ENCODE measurements at regions not wholly inside any gene's neighbourhood (a gene's known extent, or its start where the extent isn't known, plus 50 kb on each side); places are given as distances from the start of the nearest gene placed in this dataset.

DNA sequence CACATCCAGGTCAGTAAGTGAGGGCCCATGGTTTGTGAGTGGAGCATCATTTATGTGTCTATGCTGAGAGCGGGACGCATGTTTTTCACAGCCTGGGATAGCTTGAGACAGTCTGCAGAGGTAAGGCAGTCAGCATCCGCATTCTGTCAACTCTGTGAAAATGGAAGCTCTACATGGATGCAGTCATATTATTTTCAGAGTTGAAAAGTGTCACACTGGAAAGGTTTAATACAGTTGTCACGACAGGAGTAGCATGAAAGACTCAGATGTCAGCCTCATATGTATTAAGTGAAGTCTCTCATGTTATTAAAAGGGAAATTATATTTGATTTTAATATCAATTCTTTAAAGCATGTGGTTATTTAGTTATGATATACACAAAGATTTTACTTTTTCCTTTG is 436.9 kb upstream of the GYPC start:
- TF ChIP-seq HCFC1 (IDR thresholded peaks at IDR 0.05; ENCODE audit: low read length) = no peak
- TF ChIP-seq CHD2 (IDR thresholded peaks at IDR 0.05; ENCODE audit: borderline replicate concordance, low read depth, low read length) = no peak
- TF ChIP-seq, protein P1, sequence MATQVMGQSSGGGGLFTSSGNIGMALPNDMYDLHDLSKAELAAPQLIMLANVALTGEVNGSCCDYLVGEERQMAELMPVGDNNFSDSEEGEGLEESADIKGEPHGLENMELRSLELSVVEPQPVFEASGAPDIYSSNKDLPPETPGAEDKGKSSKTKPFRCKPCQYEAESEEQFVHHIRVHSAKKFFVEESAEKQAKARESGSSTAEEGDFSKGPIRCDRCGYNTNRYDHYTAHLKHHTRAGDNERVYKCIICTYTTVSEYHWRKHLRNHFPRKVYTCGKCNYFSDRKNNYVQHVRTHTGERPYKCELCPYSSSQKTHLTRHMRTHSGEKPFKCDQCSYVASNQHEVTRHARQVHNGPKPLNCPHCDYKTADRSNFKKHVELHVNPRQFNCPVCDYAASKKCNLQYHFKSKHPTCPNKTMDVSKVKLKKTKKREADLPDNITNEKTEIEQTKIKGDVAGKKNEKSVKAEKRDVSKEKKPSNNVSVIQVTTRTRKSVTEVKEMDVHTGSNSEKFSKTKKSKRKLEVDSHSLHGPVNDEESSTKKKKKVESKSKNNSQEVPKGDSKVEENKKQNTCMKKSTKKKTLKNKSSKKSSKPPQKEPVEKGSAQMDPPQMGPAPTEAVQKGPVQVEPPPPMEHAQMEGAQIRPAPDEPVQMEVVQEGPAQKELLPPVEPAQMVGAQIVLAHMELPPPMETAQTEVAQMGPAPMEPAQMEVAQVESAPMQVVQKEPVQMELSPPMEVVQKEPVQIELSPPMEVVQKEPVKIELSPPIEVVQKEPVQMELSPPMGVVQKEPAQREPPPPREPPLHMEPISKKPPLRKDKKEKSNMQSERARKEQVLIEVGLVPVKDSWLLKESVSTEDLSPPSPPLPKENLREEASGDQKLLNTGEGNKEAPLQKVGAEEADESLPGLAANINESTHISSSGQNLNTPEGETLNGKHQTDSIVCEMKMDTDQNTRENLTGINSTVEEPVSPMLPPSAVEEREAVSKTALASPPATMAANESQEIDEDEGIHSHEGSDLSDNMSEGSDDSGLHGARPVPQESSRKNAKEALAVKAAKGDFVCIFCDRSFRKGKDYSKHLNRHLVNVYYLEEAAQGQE (IDR thresholded peaks at IDR 0.05; ENCODE audit: low read depth, low read length) = no peak
- no peak for TF ChIP-seq EZH2 (IDR thresholded peaks at IDR 0.05; ENCODE audit: borderline replicate concordance, control insufficient read depth, low read depth, low read length)
- TF ChIP-seq, protein P2, sequence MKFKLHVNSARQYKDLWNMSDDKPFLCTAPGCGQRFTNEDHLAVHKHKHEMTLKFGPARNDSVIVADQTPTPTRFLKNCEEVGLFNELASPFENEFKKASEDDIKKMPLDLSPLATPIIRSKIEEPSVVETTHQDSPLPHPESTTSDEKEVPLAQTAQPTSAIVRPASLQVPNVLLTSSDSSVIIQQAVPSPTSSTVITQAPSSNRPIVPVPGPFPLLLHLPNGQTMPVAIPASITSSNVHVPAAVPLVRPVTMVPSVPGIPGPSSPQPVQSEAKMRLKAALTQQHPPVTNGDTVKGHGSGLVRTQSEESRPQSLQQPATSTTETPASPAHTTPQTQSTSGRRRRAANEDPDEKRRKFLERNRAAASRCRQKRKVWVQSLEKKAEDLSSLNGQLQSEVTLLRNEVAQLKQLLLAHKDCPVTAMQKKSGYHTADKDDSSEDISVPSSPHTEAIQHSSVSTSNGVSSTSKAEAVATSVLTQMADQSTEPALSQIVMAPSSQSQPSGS (IDR thresholded peaks at IDR 0.05; ENCODE audit: low read length) = no peak
- no peak for TF ChIP-seq DPF2 (IDR thresholded peaks at IDR 0.05)
- TF ChIP-seq, protein P3, sequence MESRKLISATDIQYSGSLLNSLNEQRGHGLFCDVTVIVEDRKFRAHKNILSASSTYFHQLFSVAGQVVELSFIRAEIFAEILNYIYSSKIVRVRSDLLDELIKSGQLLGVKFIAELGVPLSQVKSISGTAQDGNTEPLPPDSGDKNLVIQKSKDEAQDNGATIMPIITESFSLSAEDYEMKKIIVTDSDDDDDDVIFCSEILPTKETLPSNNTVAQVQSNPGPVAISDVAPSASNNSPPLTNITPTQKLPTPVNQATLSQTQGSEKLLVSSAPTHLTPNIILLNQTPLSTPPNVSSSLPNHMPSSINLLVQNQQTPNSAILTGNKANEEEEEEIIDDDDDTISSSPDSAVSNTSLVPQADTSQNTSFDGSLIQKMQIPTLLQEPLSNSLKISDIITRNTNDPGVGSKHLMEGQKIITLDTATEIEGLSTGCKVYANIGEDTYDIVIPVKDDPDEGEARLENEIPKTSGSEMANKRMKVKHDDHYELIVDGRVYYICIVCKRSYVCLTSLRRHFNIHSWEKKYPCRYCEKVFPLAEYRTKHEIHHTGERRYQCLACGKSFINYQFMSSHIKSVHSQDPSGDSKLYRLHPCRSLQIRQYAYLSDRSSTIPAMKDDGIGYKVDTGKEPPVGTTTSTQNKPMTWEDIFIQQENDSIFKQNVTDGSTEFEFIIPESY (IDR thresholded peaks at IDR 0.05) = no peak
- no peak for TF ChIP-seq RFX5 (IDR thresholded peaks at IDR 0.05; ENCODE audit: low read depth, low read length)
- TF ChIP-seq STAT1 (conservative IDR thresholded peaks at IDR 0.05) = no peak
- TF ChIP-seq MXI1 (IDR thresholded peaks at IDR 0.05; ENCODE audit: low read depth, low read length) = no peak
- no peak for TF ChIP-seq SIN3A (IDR thresholded peaks at IDR 0.05; ENCODE audit: low read depth, low read length)

Measured in GM12878 (cell line).